T1000 (cell line): ENCODE measurements at regions not wholly inside any gene's neighbourhood (a gene's known extent, or its start where the extent isn't known, plus 50 kb on each side); places are given as distances from the start of the nearest gene placed in this dataset.

ENCODE experiments used
- DNase-seq: peaks from one replicate; lab custom pipeline; 2025; ENCODE audit warnings: mixed read lengths; lab: John Stamatoyannopoulos, UW

- DNase-seq = no peak
These were observed 95.5 kb upstream of the ATP6AP2 start for GRCh38 chrX:40485102-40485826.

GRCh38 chrX:40484408-40485091, 96.2 kb upstream of the ATP6AP2 start:
- no peak for DNase-seq

- no peak for DNase-seq
These were observed 97.3 kb upstream of the ATP6AP2 start for GRCh38 chrX:40483502-40483901.

GRCh38 chrX:40479777-40480318, 100.9 kb upstream of the ATP6AP2 start:
- no peak for DNase-seq

GRCh38 chrX:40478474-40479065, 102.2 kb upstream of the ATP6AP2 start:
- DNase-seq = no peak

- no peak for DNase-seq
These were observed 103.8 kb upstream of the ATP6AP2 start for GRCh38 chrX:40476958-40477357.

- no peak for DNase-seq
These were observed 106.1 kb upstream of the ATP6AP2 start for GRCh38 chrX:40474645-40475044.

GRCh38 chrX:40474205-40474626, 106.6 kb upstream of the ATP6AP2 start:
- peak; percentile 63 for DNase-seq

GRCh38 chrX:40473460-40474204, 107.1 kb upstream of the ATP6AP2 start:
- DNase-seq = no peak

- no peak for DNase-seq
These were observed 108.7 kb upstream of the ATP6AP2 start for GRCh38 chrX:40471965-40472648.

GRCh38 chrX:40470830-40471429, 109.8 kb upstream of the ATP6AP2 start:
- no peak for DNase-seq

- DNase-seq = no peak
These were observed 111.5 kb upstream of the ATP6AP2 start for GRCh38 chrX:40469316-40469715.

- no peak for DNase-seq
These were observed 112.5 kb upstream of the ATP6AP2 start for GRCh38 chrX:40468033-40468846.

- no peak for DNase-seq
These were observed 113.3 kb upstream of the ATP6AP2 start for GRCh38 chrX:40467454-40467853.

GRCh38 chrX:40465735-40466551, 114.8 kb upstream of the ATP6AP2 start:
- no peak for DNase-seq

- no peak for DNase-seq
These were observed 118.0 kb upstream of the ATP6AP2 start for GRCh38 chrX:40462795-40463194.

- DNase-seq = no peak
These were observed 119.8 kb upstream of the ATP6AP2 start for GRCh38 chrX:40460926-40461325.

- no peak for DNase-seq
These were observed 121.1 kb upstream of the ATP6AP2 start for GRCh38 chrX:40459571-40460158.

- no peak for DNase-seq
These were observed 123.4 kb upstream of the ATP6AP2 start for GRCh38 chrX:40457406-40457805.
